GM19023 (cell line): ENCODE measurements at regions not wholly inside any gene's neighbourhood (a gene's known extent, or its start where the extent isn't known, plus 50 kb on each side); places are given as distances from the start of the nearest gene placed in this dataset.

Source experiments
- ATAC-seq: cut with Tn5 transposase; IDR thresholded peaks from one replicate; pipeline ENCODE4 v1.9.1; 2021; ENCODE audit warnings: mild to moderate bottlenecking, moderate library complexity; ENCODE audit not compliant: unreplicated experiment

GRCh38 chr13:99827011-99827772 lies 144.4 kb downstream of the ZIC5 start:
- ATAC-seq = no peak

- no peak for ATAC-seq
Measured at GRCh38 chr13:99823961-99824360, 147.6 kb downstream of the ZIC5 start.

GRCh38 chr13:99822820-99823219 lies 148.7 kb downstream of the ZIC5 start:
- ATAC-seq = no peak

- no peak for ATAC-seq
Measured at GRCh38 chr13:99821741-99822140, 149.8 kb downstream of the ZIC5 start.

GRCh38 chr13:99819967-99820366 lies 151.6 kb downstream of the ZIC5 start:
- no peak for ATAC-seq

GRCh38 chr13:99816321-99816720 lies 155.2 kb downstream of the ZIC5 start:
- no peak for ATAC-seq

- ATAC-seq = no peak
Measured at GRCh38 chr13:99813336-99814095, 158.1 kb downstream of the ZIC5 start.

GRCh38 chr13:99812625-99813024 lies 158.9 kb downstream of the ZIC5 start:
- no peak for ATAC-seq

- no peak for ATAC-seq
Measured at GRCh38 chr13:99811067-99811700, 160.4 kb downstream of the ZIC5 start.

GRCh38 chr13:99809926-99810325 lies 161.6 kb downstream of the ZIC5 start:
- ATAC-seq = no peak

- no peak for ATAC-seq
Measured at GRCh38 chr13:99809496-99809895, 162.1 kb downstream of the ZIC5 start.

- no peak for ATAC-seq
Measured at GRCh38 chr13:99808786-99809185, 162.8 kb downstream of the ZIC5 start.

- no peak for ATAC-seq
Measured at GRCh38 chr13:99806671-99807070, 164.9 kb downstream of the ZIC5 start.

GRCh38 chr13:99805361-99805760 lies 166.2 kb downstream of the ZIC5 start:
- ATAC-seq = no peak

- no peak for ATAC-seq
Measured at GRCh38 chr13:99803141-99803540, 168.4 kb downstream of the ZIC5 start.

GRCh38 chr13:99802416-99802815 lies 169.2 kb downstream of the ZIC5 start:
- no peak for ATAC-seq

- ATAC-seq = no peak
Measured at GRCh38 chr13:99800951-99801350, 170.6 kb downstream of the ZIC5 start.

- no peak for ATAC-seq
Measured at GRCh38 chr13:99800011-99800410, 171.6 kb downstream of the ZIC5 start.

GRCh38 chr13:99798756-99799155 lies 172.8 kb downstream of the ZIC5 start:
- no peak for ATAC-seq

GRCh38 chr13:99797691-99798090 lies 173.9 kb downstream of the ZIC5 start:
- no peak for ATAC-seq

GRCh38 chr13:99796175-99796819 lies 175.3 kb downstream of the ZIC5 start:
- ATAC-seq = no peak
